Neural progenitor cell (in vitro differentiated cells): ENCODE measurements at regions not wholly inside any gene's neighbourhood (a gene's known extent, or its start where the extent isn't known, plus 50 kb on each side); places are given as distances from the start of the nearest gene placed in this dataset.
A peak's percentile ranks its signal among the peaks of the same experiment; 100 is the strongest.

ENCODE experiments used
- DNase-seq: peaks from one replicate; pipeline ENCODE4 v3.0.0-alpha.2; 2016; ENCODE audit warnings: low spot score
- H2AFZ ChIP-seq: fragments of 200-600 bp; sonication (generic); replicated peaks from 2 replicates; pipeline ENCODE4 v1.6.1; 2016; ENCODE audit warnings: antibody characterized with exemption
- H3F3A ChIP-seq: fragments of 200-600 bp; sonication (generic); 2 replicates; pipeline ENCODE4 v1.6.1; 2016; ENCODE audit warnings: antibody characterized with exemption, low read depth
- H3K27ac ChIP-seq: fragments of 200-600 bp; sonication (generic); 2 replicates; pipeline ENCODE4 v1.5.1; 2016; ENCODE audit warnings: mild to moderate bottlenecking
- H3K27me3 ChIP-seq: fragments of 200-600 bp; sonication (generic); 2 replicates; pipeline ENCODE4 v1.6.1; 2016; ENCODE audit warnings: mild to moderate bottlenecking, moderate library complexity
- H3K36me3 ChIP-seq: fragments of 200-600 bp; sonication (generic); 2 replicates; pipeline ENCODE4 v1.5.1; 2016
- H3K4me1 ChIP-seq: fragments of 200-600 bp; sonication (generic); 2 replicates; pipeline ENCODE4 v1.6.1; 2016; ENCODE audit warnings: mixed run types
- H3K4me2 ChIP-seq: fragments of 200-600 bp; sonication (generic); 2 replicates; pipeline ENCODE4 v1.6.1; 2016
- H3K4me3 ChIP-seq: fragments of 200-600 bp; sonication (generic); 2 replicates; pipeline ENCODE4 v1.5.1; 2016
- H3K79me2 ChIP-seq: fragments of 200-600 bp; sonication (generic); 2 replicates; pipeline ENCODE4 v1.6.1; 2016; ENCODE audit warnings: low read depth
- H3K9ac ChIP-seq: fragments of 200-600 bp; sonication (generic); 2 replicates; pipeline ENCODE4 v1.6.1; 2016
- H3K9me3 ChIP-seq: fragments of 200-600 bp; sonication (generic); 2 replicates; pipeline ENCODE4 v1.5.1; 2016; ENCODE audit warnings: low read depth
- H4K20me1 ChIP-seq: fragments of 200-600 bp; sonication (generic); 2 replicates; pipeline ENCODE4 v1.6.1; 2016; ENCODE audit warnings: low read depth
- H3K27ac Mint-ChIP-seq: 3 replicates; pipeline ENCODE4 v1.8.0; 2021; ENCODE audit warnings: mixed read lengths
- H3K27me3 Mint-ChIP-seq: 2 replicates; pipeline ENCODE4 v1.8.0; 2022; ENCODE audit warnings: low read depth, mild to moderate bottlenecking, inconsistent platforms, moderate library complexity, mixed read lengths; ENCODE audit not compliant: insufficient read depth
- H3K36me3 Mint-ChIP-seq: 3 replicates; pipeline ENCODE4 v1.8.0; 2021; ENCODE audit warnings: mixed read lengths
- H3K4me1 Mint-ChIP-seq: 3 replicates; pipeline ENCODE4 v1.8.0; 2021; ENCODE audit warnings: mixed read lengths
- H3K4me3 Mint-ChIP-seq: 3 replicates; pipeline ENCODE4 v1.8.0; 2021; ENCODE audit warnings: mild to moderate bottlenecking, moderate library complexity, mixed read lengths
- H3K9me3 Mint-ChIP-seq: 3 replicates; pipeline ENCODE4 v1.8.0; 2020; ENCODE audit warnings: mixed read lengths
- EZH2 ChIP-seq: fragments of 200-600 bp; sonication (generic); IDR thresholded peaks from 2 replicates; pipeline ENCODE4 v1.6.1; 2017; ENCODE audit warnings: antibody characterized with exemption, mild to moderate bottlenecking, moderate library complexity
- EZH2phosphoT487 ChIP-seq: fragments of 200-600 bp; sonication (generic); IDR thresholded peaks from 2 replicates; pipeline ENCODE4 v1.6.1; 2017; ENCODE audit warnings: antibody characterized with exemption
- TF ChIP-seq, protein P1 (sequence below): fragments of 200-600 bp; sonication (generic); IDR thresholded peaks from 2 replicates; pipeline ENCODE4 v1.5.1; 2017; ENCODE audit warnings: antibody characterized with exemption, mild to moderate bottlenecking

DNA sequence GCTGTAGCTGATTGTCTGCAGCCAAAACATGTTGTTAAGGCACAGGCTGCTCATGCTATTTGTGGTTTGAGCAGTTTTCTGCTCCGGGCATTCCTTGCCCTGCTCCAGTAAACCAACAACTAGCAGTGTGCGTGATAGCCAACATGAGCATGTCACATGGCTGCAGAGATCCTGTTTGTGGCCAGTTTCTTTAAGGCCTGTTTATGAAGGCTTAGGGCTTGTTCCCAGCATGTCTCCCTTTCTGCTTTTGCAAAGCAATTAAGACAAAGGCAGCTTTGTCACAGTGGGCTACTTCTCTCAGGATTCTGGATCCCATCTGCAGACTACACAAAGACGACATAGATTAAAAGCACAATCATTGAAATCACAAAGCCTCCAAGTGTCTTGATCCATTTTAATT lies 160.5 kb downstream of the ZNF518B start:
- H3K27ac Mint-ChIP-seq = no peak overlapping the region
- H3K4me3 Mint-ChIP-seq = no peak overlapping the region

DNA sequence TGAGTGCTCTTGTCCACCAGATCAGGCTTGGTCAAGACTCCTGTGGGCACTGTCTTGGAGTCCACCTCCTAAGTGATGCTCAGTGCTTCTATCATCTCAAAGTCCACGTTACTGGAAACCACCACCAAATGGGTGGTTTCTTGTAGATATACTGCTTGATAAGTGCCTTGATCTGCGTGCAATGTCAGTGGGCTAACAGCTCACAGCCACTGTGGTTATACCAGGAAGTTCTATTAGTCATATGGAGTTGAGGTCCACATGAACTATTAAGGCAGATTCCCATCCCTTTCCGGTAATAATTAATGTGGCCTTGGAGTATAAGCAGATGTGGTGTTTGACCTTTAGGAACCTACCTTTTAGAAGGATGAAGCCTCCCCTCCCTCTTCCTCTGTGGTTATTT lies 161.9 kb downstream of the ZNF518B start:
- Histone ChIP-seq H3K9ac (no peak overlapping the region), H3K36me3 (no peaks in the 10 kb centered on the region), H3K4me3 (no peak overlapping the region), H3K27me3 (peaks cover 30% of the 10 kb centered on the region), H2AFZ (no peak overlapping the region), H3K4me2 (no peak overlapping the region), H3K4me1 (peaks cover 24% of the 10 kb centered on the region), H3K27ac (no peak overlapping the region), H3F3A (peaks cover 19% of the 10 kb centered on the region), H3K9me3 (no peaks in the 10 kb centered on the region), H4K20me1 (no peaks in the 10 kb centered on the region), H3K79me2 (no peaks in the 10 kb centered on the region)
- TF ChIP-seq EZH2 = no peak
- TF ChIP-seq, protein P1, sequence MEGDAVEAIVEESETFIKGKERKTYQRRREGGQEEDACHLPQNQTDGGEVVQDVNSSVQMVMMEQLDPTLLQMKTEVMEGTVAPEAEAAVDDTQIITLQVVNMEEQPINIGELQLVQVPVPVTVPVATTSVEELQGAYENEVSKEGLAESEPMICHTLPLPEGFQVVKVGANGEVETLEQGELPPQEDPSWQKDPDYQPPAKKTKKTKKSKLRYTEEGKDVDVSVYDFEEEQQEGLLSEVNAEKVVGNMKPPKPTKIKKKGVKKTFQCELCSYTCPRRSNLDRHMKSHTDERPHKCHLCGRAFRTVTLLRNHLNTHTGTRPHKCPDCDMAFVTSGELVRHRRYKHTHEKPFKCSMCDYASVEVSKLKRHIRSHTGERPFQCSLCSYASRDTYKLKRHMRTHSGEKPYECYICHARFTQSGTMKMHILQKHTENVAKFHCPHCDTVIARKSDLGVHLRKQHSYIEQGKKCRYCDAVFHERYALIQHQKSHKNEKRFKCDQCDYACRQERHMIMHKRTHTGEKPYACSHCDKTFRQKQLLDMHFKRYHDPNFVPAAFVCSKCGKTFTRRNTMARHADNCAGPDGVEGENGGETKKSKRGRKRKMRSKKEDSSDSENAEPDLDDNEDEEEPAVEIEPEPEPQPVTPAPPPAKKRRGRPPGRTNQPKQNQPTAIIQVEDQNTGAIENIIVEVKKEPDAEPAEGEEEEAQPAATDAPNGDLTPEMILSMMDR = no peak
- no peak for TF ChIP-seq EZH2phosphoT487
- peaks cover 18% of the 10 kb centered on the region for H3K4me1 Mint-ChIP-seq
- H3K27me3 Mint-ChIP-seq = peaks cover 10% of the 10 kb centered on the region
- no peaks in the 10 kb centered on the region for H3K9me3 Mint-ChIP-seq
- H3K36me3 Mint-ChIP-seq = no peaks in the 10 kb centered on the region
- no peak overlapping the region for H3K4me3 Mint-ChIP-seq
- no peak for DNase-seq
- no peak overlapping the region for H3K27ac Mint-ChIP-seq

More for the DNA sequence above, 160.5 kb downstream of the ZNF518B start:
- DNase-seq = peak; percentile 83
- no peak overlapping the region for H2AFZ ChIP-seq
- peaks cover 19% of the 10 kb centered on the region for H3F3A ChIP-seq
- H3K4me3 ChIP-seq = peak overlapping the region; percentile 23
- H3K4me1 ChIP-seq = peaks cover 25% of the 10 kb centered on the region
- H3K9me3 ChIP-seq = no peaks in the 10 kb centered on the region
- Mint-ChIP-seq H3K27me3 (peaks cover 7% of the 10 kb centered on the region), H3K4me1 (peaks cover 18% of the 10 kb centered on the region), H3K9me3 (no peaks in the 10 kb centered on the region), H3K36me3 (no peaks in the 10 kb centered on the region)
- peak overlapping the region; percentile 66 for H3K4me2 ChIP-seq
- H3K27ac ChIP-seq = peak overlapping the region; percentile 26
- TF ChIP-seq, protein P1 = no peak
- TF ChIP-seq EZH2 = no peak
- TF ChIP-seq EZH2phosphoT487 = peak; percentile 85
- no peaks in the 10 kb centered on the region for H3K79me2 ChIP-seq
- peaks cover 30% of the 10 kb centered on the region for H3K27me3 ChIP-seq
- H3K36me3 ChIP-seq = no peaks in the 10 kb centered on the region
- H4K20me1 ChIP-seq = no peaks in the 10 kb centered on the region
- no peak overlapping the region for H3K9ac ChIP-seq

DNA sequence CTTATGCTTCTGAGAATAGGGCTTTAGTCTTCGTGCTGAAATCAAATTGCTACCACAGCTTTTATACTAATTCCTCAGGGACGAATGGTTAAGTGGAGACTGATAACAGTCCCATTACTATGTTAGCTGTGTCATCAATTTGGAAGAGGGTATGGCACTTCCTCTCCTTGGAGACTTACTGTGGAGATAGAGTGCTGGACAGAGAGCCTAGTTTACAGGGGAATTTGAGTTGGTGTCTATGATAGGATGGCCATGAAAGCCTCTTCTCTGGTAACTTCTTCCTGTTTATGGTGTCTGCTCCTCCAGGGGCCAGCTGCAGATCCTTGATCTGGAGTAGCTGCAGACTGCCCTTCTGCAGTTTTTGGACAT lies 167.7 kb downstream of the ZNF518B start:
- H3K4me2 ChIP-seq = no peak overlapping the region
- no peaks in the 10 kb centered on the region for H3K36me3 ChIP-seq
- Mint-ChIP-seq H3K27me3 (peaks cover 7% of the 10 kb centered on the region), H3K36me3 (no peaks in the 10 kb centered on the region), H3K9me3 (no peaks in the 10 kb centered on the region), H3K4me1 (no peaks in the 10 kb centered on the region), H3K4me3 (no peak overlapping the region), H3K27ac (no peak overlapping the region)
- H3F3A ChIP-seq = no peaks in the 10 kb centered on the region
- no peaks in the 10 kb centered on the region for H4K20me1 ChIP-seq
- no peaks in the 10 kb centered on the region for H3K79me2 ChIP-seq
- DNase-seq = no peak
- peaks cover 4% of the 10 kb centered on the region for H3K27me3 ChIP-seq
- no peak overlapping the region for H3K9ac ChIP-seq
- H2AFZ ChIP-seq = no peak overlapping the region
- no peak for TF ChIP-seq EZH2phosphoT487
- no peak overlapping the region for H3K4me3 ChIP-seq
- H3K9me3 ChIP-seq = no peaks in the 10 kb centered on the region
- H3K4me1 ChIP-seq = no peaks in the 10 kb centered on the region
- no peak overlapping the region for H3K27ac ChIP-seq

DNA sequence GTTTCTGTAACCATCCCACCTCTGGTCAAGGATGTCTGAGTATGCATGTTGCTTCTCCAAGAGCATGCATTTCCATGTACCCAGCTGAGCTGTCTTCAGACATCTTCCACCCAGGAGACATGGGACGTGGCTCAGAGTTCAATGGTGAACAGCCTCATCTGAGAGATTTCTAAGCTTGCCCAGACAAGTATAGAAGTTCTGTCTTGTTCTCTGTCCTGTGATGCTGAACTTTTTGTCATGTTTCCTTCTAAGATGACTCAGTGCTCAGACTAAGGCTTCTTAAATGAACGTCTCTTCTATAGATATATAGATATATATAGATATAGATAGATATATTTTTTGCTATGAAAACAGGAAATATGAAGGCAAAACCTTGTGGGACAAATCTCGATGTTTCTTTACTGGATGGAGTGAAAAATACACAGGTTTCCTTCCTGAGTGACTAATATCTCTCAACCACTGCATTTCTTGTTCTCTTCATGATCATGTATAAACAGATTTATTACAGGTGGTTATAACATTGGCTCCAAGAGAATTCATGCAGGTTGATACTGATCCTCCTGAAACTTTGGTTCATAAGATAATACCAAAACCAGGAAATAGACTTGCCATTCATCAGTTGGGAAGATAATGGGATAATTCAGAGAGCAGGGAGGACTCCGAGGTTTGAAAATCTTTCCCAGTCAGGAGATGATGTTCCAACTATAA lies 168.2 kb downstream of the ZNF518B start:
- Histone ChIP-seq H3K4me2 (no peak overlapping the region), H4K20me1 (no peaks in the 10 kb centered on the region), H3K27ac (no peak overlapping the region), H3K9ac (no peak overlapping the region), H3K79me2 (no peaks in the 10 kb centered on the region), H3K9me3 (no peaks in the 10 kb centered on the region), H3K4me3 (no peak overlapping the region), H3F3A (no peaks in the 10 kb centered on the region), H3K27me3 (no peaks in the 10 kb centered on the region), H3K4me1 (no peaks in the 10 kb centered on the region), H2AFZ (no peak overlapping the region), H3K36me3 (no peaks in the 10 kb centered on the region)
- TF ChIP-seq, protein P1 = no peak
- no peak for TF ChIP-seq EZH2
- no peak for TF ChIP-seq EZH2phosphoT487
- DNase-seq = no peak
- no peaks in the 10 kb centered on the region for H3K4me1 Mint-ChIP-seq
- no peak overlapping the region for H3K4me3 Mint-ChIP-seq
- H3K27me3 Mint-ChIP-seq = peaks cover 7% of the 10 kb centered on the region
- no peaks in the 10 kb centered on the region for H3K9me3 Mint-ChIP-seq
- H3K27ac Mint-ChIP-seq = no peak overlapping the region
- H3K36me3 Mint-ChIP-seq = no peaks in the 10 kb centered on the region
